ENCODE measurements at regions not wholly inside any gene's neighbourhood (a gene's known extent, or its start where the extent isn't known, plus 50 kb on each side); places are given as distances from the start of the nearest gene placed in this dataset.

GRCh38 chr6:163893609-163894189, 479.2 kb downstream of the QKI start:
- Histone ChIP-seq H3K4me1 (ENCODE audit: control insufficient read depth, insufficient read depth, low read length) (no peaks in the 10 kb centered on the region), H3K4me3 (ENCODE audit: low read length) (no peak overlapping the region), H3K27me3 (ENCODE audit: control insufficient read depth, insufficient read depth, low read length) (no peaks in the 10 kb centered on the region), H3K27ac (ENCODE audit: low read length) (no peak overlapping the region), H3K9me3 (ENCODE audit: control insufficient read depth, low read depth, low read length) (no peaks in the 10 kb centered on the region), H3K36me3 (ENCODE audit: control insufficient read depth, insufficient read depth, low read length) (no peaks in the 10 kb centered on the region)
- WGBS (ENCODE audit: insufficient coverage, low lambda C conversion rate): no CpG with 5 or more reads among the region's 4 CpGs
- no peak for DNase-seq

- H3K4me3 ChIP-seq (ENCODE audit: low read length): no peak overlapping the region
- no peak overlapping the region for H3K27ac ChIP-seq (ENCODE audit: low read length)
- no peaks in the 10 kb centered on the region for H3K9me3 ChIP-seq (ENCODE audit: control insufficient read depth, low read depth, low read length)
- no peaks in the 10 kb centered on the region for H3K36me3 ChIP-seq (ENCODE audit: control insufficient read depth, insufficient read depth, low read length)
- WGBS (ENCODE audit: insufficient coverage, low lambda C conversion rate): 94% methylated on average over 3 of the region's 12 CpGs
- no peak for DNase-seq
- H3K27me3 ChIP-seq (ENCODE audit: control insufficient read depth, insufficient read depth, low read length): no peaks in the 10 kb centered on the region
- H3K4me1 ChIP-seq (ENCODE audit: control insufficient read depth, insufficient read depth, low read length): no peaks in the 10 kb centered on the region
Observed at GRCh38 chr6:163892824-163893561, 478.5 kb downstream of the QKI start.

GRCh38 chr6:163889904-163890514, 475.5 kb downstream of the QKI start:
- 74% methylated on average over 3 of the region's 3 CpGs for WGBS (ENCODE audit: insufficient coverage, low lambda C conversion rate)
- H3K27ac ChIP-seq (ENCODE audit: low read length): no peak overlapping the region
- no peaks in the 10 kb centered on the region for H3K27me3 ChIP-seq (ENCODE audit: control insufficient read depth, insufficient read depth, low read length)
- H3K4me1 ChIP-seq (ENCODE audit: control insufficient read depth, insufficient read depth, low read length): no peaks in the 10 kb centered on the region
- H3K36me3 ChIP-seq (ENCODE audit: control insufficient read depth, insufficient read depth, low read length): no peaks in the 10 kb centered on the region
- DNase-seq: no peak
- H3K4me3 ChIP-seq (ENCODE audit: low read length): no peak overlapping the region
- no peaks in the 10 kb centered on the region for H3K9me3 ChIP-seq (ENCODE audit: control insufficient read depth, low read depth, low read length)

- no peak for DNase-seq
- H3K9me3 ChIP-seq (ENCODE audit: control insufficient read depth, low read depth, low read length): no peaks in the 10 kb centered on the region
- no peak overlapping the region for H3K4me3 ChIP-seq (ENCODE audit: low read length)
- H3K27me3 ChIP-seq (ENCODE audit: control insufficient read depth, insufficient read depth, low read length): no peaks in the 10 kb centered on the region
- no peaks in the 10 kb centered on the region for H3K36me3 ChIP-seq (ENCODE audit: control insufficient read depth, insufficient read depth, low read length)
- no peaks in the 10 kb centered on the region for H3K4me1 ChIP-seq (ENCODE audit: control insufficient read depth, insufficient read depth, low read length)
- WGBS (ENCODE audit: insufficient coverage, low lambda C conversion rate): 87% methylated on average over 2 of the region's 2 CpGs
- no peak overlapping the region for H3K27ac ChIP-seq (ENCODE audit: low read length)
Observed at GRCh38 chr6:163888030-163888819, 473.7 kb downstream of the QKI start.

GRCh38 chr6:163886428-163886827, 471.9 kb downstream of the QKI start:
- no peaks in the 10 kb centered on the region for H3K9me3 ChIP-seq (ENCODE audit: control insufficient read depth, low read depth, low read length)
- H3K4me3 ChIP-seq (ENCODE audit: low read length): no peak overlapping the region
- H3K36me3 ChIP-seq (ENCODE audit: control insufficient read depth, insufficient read depth, low read length): no peaks in the 10 kb centered on the region
- no peaks in the 10 kb centered on the region for H3K27me3 ChIP-seq (ENCODE audit: control insufficient read depth, insufficient read depth, low read length)
- H3K4me1 ChIP-seq (ENCODE audit: control insufficient read depth, insufficient read depth, low read length): no peaks in the 10 kb centered on the region
- H3K27ac ChIP-seq (ENCODE audit: low read length): no peak overlapping the region
- no peak for DNase-seq
- WGBS (ENCODE audit: insufficient coverage, low lambda C conversion rate): no CpG with 5 or more reads among the region's 1 CpG

GRCh38 chr6:163883984-163884383, 469.5 kb downstream of the QKI start:
- Histone ChIP-seq H3K4me3 (ENCODE audit: low read length) (no peak overlapping the region), H3K27ac (ENCODE audit: low read length) (no peak overlapping the region), H3K27me3 (ENCODE audit: control insufficient read depth, insufficient read depth, low read length) (no peaks in the 10 kb centered on the region), H3K36me3 (ENCODE audit: control insufficient read depth, insufficient read depth, low read length) (no peaks in the 10 kb centered on the region), H3K9me3 (ENCODE audit: control insufficient read depth, low read depth, low read length) (no peaks in the 10 kb centered on the region), H3K4me1 (ENCODE audit: control insufficient read depth, insufficient read depth, low read length) (no peaks in the 10 kb centered on the region)
- WGBS (ENCODE audit: insufficient coverage, low lambda C conversion rate): 96% methylated on average over 3 of the region's 3 CpGs
- no peak for DNase-seq

- H3K36me3 ChIP-seq (ENCODE audit: control insufficient read depth, insufficient read depth, low read length): no peaks in the 10 kb centered on the region
- H3K4me1 ChIP-seq (ENCODE audit: control insufficient read depth, insufficient read depth, low read length): no peaks in the 10 kb centered on the region
- no peak overlapping the region for H3K27ac ChIP-seq (ENCODE audit: low read length)
- no CpG with 5 or more reads among the region's 2 CpGs for WGBS (ENCODE audit: insufficient coverage, low lambda C conversion rate)
- H3K4me3 ChIP-seq (ENCODE audit: low read length): no peak overlapping the region
- DNase-seq: no peak
- no peaks in the 10 kb centered on the region for H3K27me3 ChIP-seq (ENCODE audit: control insufficient read depth, insufficient read depth, low read length)
- H3K9me3 ChIP-seq (ENCODE audit: control insufficient read depth, low read depth, low read length): no peaks in the 10 kb centered on the region
Observed at GRCh38 chr6:163878698-163879097, 464.2 kb downstream of the QKI start.

- Histone ChIP-seq H3K27me3 (ENCODE audit: control insufficient read depth, insufficient read depth, low read length) (no peaks in the 10 kb centered on the region), H3K27ac (ENCODE audit: low read length) (no peak overlapping the region), H3K9me3 (ENCODE audit: control insufficient read depth, low read depth, low read length) (no peaks in the 10 kb centered on the region), H3K36me3 (ENCODE audit: control insufficient read depth, insufficient read depth, low read length) (no peaks in the 10 kb centered on the region), H3K4me3 (ENCODE audit: low read length) (no peak overlapping the region), H3K4me1 (ENCODE audit: control insufficient read depth, insufficient read depth, low read length) (no peaks in the 10 kb centered on the region)
- DNase-seq: no peak
- WGBS (ENCODE audit: insufficient coverage, low lambda C conversion rate): 96% methylated on average over 3 of the region's 15 CpGs
Observed at GRCh38 chr6:163877877-163878639, 463.5 kb downstream of the QKI start.

- no peak overlapping the region for H3K4me3 ChIP-seq (ENCODE audit: low read length)
- no CpG with 5 or more reads among the region's 3 CpGs for WGBS (ENCODE audit: insufficient coverage, low lambda C conversion rate)
- H3K4me1 ChIP-seq (ENCODE audit: control insufficient read depth, insufficient read depth, low read length): no peaks in the 10 kb centered on the region
- H3K36me3 ChIP-seq (ENCODE audit: control insufficient read depth, insufficient read depth, low read length): no peaks in the 10 kb centered on the region
- no peak for DNase-seq
- H3K9me3 ChIP-seq (ENCODE audit: control insufficient read depth, low read depth, low read length): no peaks in the 10 kb centered on the region
- H3K27me3 ChIP-seq (ENCODE audit: control insufficient read depth, insufficient read depth, low read length): no peaks in the 10 kb centered on the region
- H3K27ac ChIP-seq (ENCODE audit: low read length): no peak overlapping the region
Observed at GRCh38 chr6:163876391-163876790, 461.9 kb downstream of the QKI start.

- no peak for DNase-seq
- Histone ChIP-seq H3K4me1 (ENCODE audit: control insufficient read depth, insufficient read depth, low read length) (no peaks in the 10 kb centered on the region), H3K4me3 (ENCODE audit: low read length) (no peak overlapping the region), H3K36me3 (ENCODE audit: control insufficient read depth, insufficient read depth, low read length) (no peaks in the 10 kb centered on the region), H3K9me3 (ENCODE audit: control insufficient read depth, low read depth, low read length) (no peaks in the 10 kb centered on the region), H3K27me3 (ENCODE audit: control insufficient read depth, insufficient read depth, low read length) (no peaks in the 10 kb centered on the region), H3K27ac (ENCODE audit: low read length) (no peak overlapping the region)
- WGBS (ENCODE audit: insufficient coverage, low lambda C conversion rate): no CpG with 5 or more reads among the region's 3 CpGs
Observed at GRCh38 chr6:163874784-163875183, 460.3 kb downstream of the QKI start.
